Stomach (tissue), 8 donors: ENCODE measurements at regions not wholly inside any gene's neighbourhood (a gene's known extent, or its start where the extent isn't known, plus 50 kb on each side); places are given as distances from the start of the nearest gene placed in this dataset.

Experiments
- DNase-seq, 2 donors: peaks; one replicate each; pipeline versions ENCODE4 v3.0.0 to v3.0.0-alpha.2; 2013 to 2019
- H3K27ac ChIP-seq, 5 donors: fragments of 200-600 bp in 4 of 5; sonication (generic) in 4 of 5; one replicate each; pipeline ENCODE4 v1.5.1; 2013 to 2019; ENCODE audit warnings: mild to moderate bottlenecking in 1 of 5, moderate library complexity in 1 of 5
- H3K27me3 ChIP-seq, 3 donors: fragments of 200-600 bp; sonication (generic); one replicate each; pipeline ENCODE4 v1.5.1; 2017 to 2019; ENCODE audit warnings: mixed run types in 1 of 3
- H3K36me3 ChIP-seq, 4 donors: fragments of 200-600 bp; sonication (generic); 1 replicate in 3 of 4; 2 replicates in 1 of 4; pipeline ENCODE4 v1.5.1; 2016 to 2019
- H3K4me1 ChIP-seq, 4 donors: fragments of 200-600 bp; sonication (generic); one replicate each; pipeline ENCODE4 v1.5.1; 2016 to 2019
- H3K4me3 ChIP-seq, 4 donors: fragments of 200-600 bp; sonication (generic) in 3 of 4; one replicate each; pipeline ENCODE4 v1.5.1; 2016 to 2019; ENCODE audit warnings: mild to moderate bottlenecking in 1 of 4
- H3K9me3 ChIP-seq, 4 donors: fragments of 200-600 bp; sonication (generic); one replicate each; pipeline ENCODE4 v1.5.1; 2016 to 2019
- EP300 ChIP-seq: sonication (generic); formaldehyde crosslinking; IDR thresholded peaks from one replicate; pipeline ENCODE4 v1.6.1; 2017; ENCODE audit warnings: antibody characterized with exemption
- POLR2A ChIP-seq, 4 donors: fragments of 450-650 bp; IDR thresholded peaks; one replicate each; pipeline ENCODE4 v1.6.1; 2016; ENCODE audit warnings: antibody characterized with exemption in 4 of 4, control low read depth in 2 of 4, mild to moderate bottlenecking in 1 of 4, moderate library complexity in 1 of 4
- POLR2AphosphoS5 ChIP-seq, 3 donors: sonication (generic); formaldehyde crosslinking; IDR thresholded peaks; one replicate each; pipeline ENCODE4 v1.6.1; 2016; ENCODE audit warnings: antibody characterized with exemption in 3 of 3
- WGBS, 5 donors: extraction: QIAGEN DNeasy Blood & Tissue Kit in 3 of 5; methylation state at CpG; one replicate each; pipeline versions ENCODE4 v1.1.5 to v1.1.7; 2013 to 2018; 5-methylcytosine and 5-hydroxymethylcytosine counted together
- intact Hi-C: fragments of 100-400 bp; cut with DNase I; formaldehyde crosslinking; loops from one replicate; pipeline ENCODE4 v1.15.1; 2023; ENCODE audit warnings: low total_unique reads
- TF ChIP-seq, protein P1 (sequence below), 7 experiments: fragments of 450-650 bp in 4 of 7; fragments of 200-600 bp in 3 of 7; sonication (generic) in 3 of 7; IDR thresholded peaks; one replicate each; pipeline ENCODE4 v1.5.1; 2016 to 2019; ENCODE audit warnings: antibody characterized with exemption in 7 of 7, control low read depth in 2 of 7, mild to moderate bottlenecking in 1 of 7
- donor health status: healthy with polysubstance abuse.
- donor health status: Bipolar disorder and iron deficiency.
- donor health status: healthy.

DNA sequence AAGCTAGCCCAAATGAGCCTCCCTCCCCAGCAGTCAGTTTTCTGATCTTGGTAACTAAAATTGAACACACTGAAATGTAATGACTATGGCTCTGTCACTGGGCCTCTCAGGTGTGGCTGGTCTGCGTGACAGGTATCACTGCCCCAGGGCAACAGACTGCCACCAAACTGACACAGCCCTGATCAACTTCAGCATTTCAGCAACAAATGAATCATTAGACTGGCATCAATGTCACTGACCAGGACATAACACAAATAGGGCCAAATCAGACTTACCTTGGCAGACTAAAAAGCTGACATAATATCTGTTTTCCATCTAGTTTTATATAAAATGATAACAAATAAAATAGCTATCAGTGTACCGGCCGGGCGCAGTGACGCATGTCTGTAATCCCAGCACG lies 290.8 kb upstream of the CHAC2 start:
- 87 to 91% (median 90%) methylated on average over 6 of the region's 6 CpGs for WGBS, 5 donors
- Histone ChIP-seq H3K27me3 (no peaks in the 10 kb centered on the region), H3K4me3 (no peak overlapping the region), H3K9me3 (no peaks in the 10 kb centered on the region), H3K36me3 (no peaks in the 10 kb centered on the region), H3K4me1 (no peaks in the 10 kb centered on the region), H3K27ac (no peak overlapping the region)
- TF ChIP-seq POLR2A (IDR thresholded peaks at IDR 0.05) = no peak
- no peak for TF ChIP-seq EP300
- TF ChIP-seq POLR2AphosphoS5 (IDR thresholded peaks at IDR 0.05) = no peak
- TF ChIP-seq, protein P1, sequence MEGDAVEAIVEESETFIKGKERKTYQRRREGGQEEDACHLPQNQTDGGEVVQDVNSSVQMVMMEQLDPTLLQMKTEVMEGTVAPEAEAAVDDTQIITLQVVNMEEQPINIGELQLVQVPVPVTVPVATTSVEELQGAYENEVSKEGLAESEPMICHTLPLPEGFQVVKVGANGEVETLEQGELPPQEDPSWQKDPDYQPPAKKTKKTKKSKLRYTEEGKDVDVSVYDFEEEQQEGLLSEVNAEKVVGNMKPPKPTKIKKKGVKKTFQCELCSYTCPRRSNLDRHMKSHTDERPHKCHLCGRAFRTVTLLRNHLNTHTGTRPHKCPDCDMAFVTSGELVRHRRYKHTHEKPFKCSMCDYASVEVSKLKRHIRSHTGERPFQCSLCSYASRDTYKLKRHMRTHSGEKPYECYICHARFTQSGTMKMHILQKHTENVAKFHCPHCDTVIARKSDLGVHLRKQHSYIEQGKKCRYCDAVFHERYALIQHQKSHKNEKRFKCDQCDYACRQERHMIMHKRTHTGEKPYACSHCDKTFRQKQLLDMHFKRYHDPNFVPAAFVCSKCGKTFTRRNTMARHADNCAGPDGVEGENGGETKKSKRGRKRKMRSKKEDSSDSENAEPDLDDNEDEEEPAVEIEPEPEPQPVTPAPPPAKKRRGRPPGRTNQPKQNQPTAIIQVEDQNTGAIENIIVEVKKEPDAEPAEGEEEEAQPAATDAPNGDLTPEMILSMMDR (IDR thresholded peaks at IDR 0.05) = no peak
- no peak for DNase-seq
- intact Hi-C loops = no loop called here

DNA sequence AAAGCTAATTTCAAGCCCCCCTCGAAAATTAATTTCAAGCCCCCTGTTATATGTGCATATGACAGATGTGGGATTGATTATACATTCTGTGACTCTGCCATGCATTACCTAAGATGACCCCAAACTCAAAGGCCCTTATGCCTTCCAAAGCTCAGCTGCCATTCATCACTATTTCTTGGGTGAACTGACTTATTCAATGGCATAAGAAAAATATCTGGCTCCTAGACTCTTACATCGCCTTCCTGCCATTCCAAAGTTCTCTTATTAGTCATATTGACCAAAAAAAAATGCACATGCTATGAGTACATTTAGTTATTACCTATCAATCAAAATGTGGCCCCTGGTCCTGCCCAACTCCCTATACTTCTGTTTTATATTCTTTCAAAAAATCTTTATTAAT lies 291.8 kb upstream of the CHAC2 start:
- no peak for DNase-seq
- WGBS, 5 donors = 76 to 84% (median 84%) methylated on average over 2 of the region's 2 CpGs
- H3K27me3 ChIP-seq = no peaks in the 10 kb centered on the region
- no peaks in the 10 kb centered on the region for H3K36me3 ChIP-seq
- no peaks in the 10 kb centered on the region for H3K9me3 ChIP-seq
- no peak overlapping the region for H3K27ac ChIP-seq
- no peak overlapping the region for H3K4me3 ChIP-seq
- no peak for TF ChIP-seq EP300
- TF ChIP-seq, protein P1 (IDR thresholded peaks at IDR 0.05) = no peak
- TF ChIP-seq POLR2AphosphoS5 (IDR thresholded peaks at IDR 0.05) = no peak
- no peak for TF ChIP-seq POLR2A (IDR thresholded peaks at IDR 0.05)
- intact Hi-C loops = no loop called here
- no peaks in the 10 kb centered on the region for H3K4me1 ChIP-seq

DNA sequence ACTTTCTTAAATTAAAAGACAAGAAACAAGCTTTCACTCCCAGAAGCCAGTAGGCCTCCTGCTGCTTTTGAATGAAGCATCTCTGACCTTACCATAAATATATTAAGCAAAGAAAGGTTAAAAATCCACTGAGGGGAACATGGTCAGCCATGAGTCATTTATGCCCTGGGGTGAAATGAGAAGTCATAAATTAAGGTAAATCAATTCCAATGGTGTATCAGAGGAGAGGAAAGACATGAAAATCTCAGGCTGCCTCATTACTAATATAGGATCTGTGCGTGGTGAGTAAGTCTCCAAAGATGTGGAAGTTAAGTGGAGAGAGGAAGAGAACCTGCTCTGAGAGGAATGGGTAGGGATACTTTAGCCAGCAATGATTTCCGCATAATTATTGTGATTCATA lies 292.3 kb upstream of the CHAC2 start:
- no peaks in the 10 kb centered on the region for H3K27me3 ChIP-seq
- no peak for DNase-seq
- no peaks in the 10 kb centered on the region for H3K9me3 ChIP-seq
- intact Hi-C loops = no loop called here
- no peak for TF ChIP-seq POLR2A (IDR thresholded peaks at IDR 0.05)
- TF ChIP-seq POLR2AphosphoS5 (IDR thresholded peaks at IDR 0.05) = no peak
- TF ChIP-seq, protein P1 (IDR thresholded peaks at IDR 0.05) = no peak
- TF ChIP-seq EP300 = no peak
- no peak overlapping the region for H3K27ac ChIP-seq
- H3K4me1 ChIP-seq = no peaks in the 10 kb centered on the region
- H3K36me3 ChIP-seq = no peaks in the 10 kb centered on the region
- 86 to 96% (median 92%) methylated on average over 2 of the region's 2 CpGs for WGBS, 5 donors
- H3K4me3 ChIP-seq = no peak overlapping the region

DNA sequence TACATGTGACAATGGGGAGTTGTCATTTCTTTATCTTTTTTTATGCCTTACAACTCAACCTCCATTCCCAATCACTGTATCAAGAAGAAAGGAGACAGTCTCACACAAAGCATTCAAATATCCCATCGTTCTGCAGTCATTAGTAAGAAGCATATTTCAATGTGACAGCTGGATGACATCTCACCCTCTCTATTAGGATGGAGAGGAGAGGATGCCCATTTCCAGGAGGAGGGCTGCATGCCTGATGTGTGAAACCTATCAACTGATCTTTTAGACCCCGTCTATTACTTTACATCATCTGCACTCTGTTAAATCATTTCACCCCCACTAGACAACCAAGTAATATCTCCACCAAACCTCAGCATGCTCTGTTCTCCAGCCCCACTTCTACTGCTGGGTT lies 292.7 kb upstream of the CHAC2 start:
- intact Hi-C loops = no loop called here
- DNase-seq = no peak
- TF ChIP-seq POLR2A (IDR thresholded peaks at IDR 0.05) (no peak), EP300 (no peak), POLR2AphosphoS5 (IDR thresholded peaks at IDR 0.05) (no peak)
- TF ChIP-seq, protein P1 (IDR thresholded peaks at IDR 0.05) = no peak
- Histone ChIP-seq H3K4me1 (no peaks in the 10 kb centered on the region), H3K4me3 (no peak overlapping the region), H3K27me3 (no peaks in the 10 kb centered on the region), H3K36me3 (no peaks in the 10 kb centered on the region), H3K9me3 (no peaks in the 10 kb centered on the region), H3K27ac (no peak overlapping the region)
- WGBS, 5 donors = 75 to 90% (median 78%) methylated on average over 2 of the region's 2 CpGs
